ENCODE measurements at regions not wholly inside any gene's neighbourhood (a gene's known extent, or its start where the extent isn't known, plus 50 kb on each side); places are given as distances from the start of the nearest gene placed in this dataset.
"Not testable (repeated sequence)": the region's sequence is repeated elsewhere in the genome, so short reads cannot be mapped to it uniquely, and the experiment has no call there.

- DNase-seq (ENCODE audit: low read depth) = no peak
These were observed 458.8 kb downstream of the METTL4 start for GRCh38 chr18:2112435-2113045.

- DNase-seq (ENCODE audit: low read depth) = no peak
These were observed 457.0 kb downstream of the METTL4 start for GRCh38 chr18:2114289-2114688.

- DNase-seq (ENCODE audit: low read depth) = no peak
These were observed 456.5 kb downstream of the METTL4 start for GRCh38 chr18:2114765-2115164.

GRCh38 chr18:2121224-2121623 lies 450.1 kb downstream of the METTL4 start:
- DNase-seq (ENCODE audit: low read depth) = no peak

GRCh38 chr18:2123077-2123476 lies 448.2 kb downstream of the METTL4 start:
- DNase-seq (ENCODE audit: low read depth) = no peak

GRCh38 chr18:2134364-2134763 lies 436.9 kb downstream of the METTL4 start:
- DNase-seq (ENCODE audit: low read depth) = no peak

GRCh38 chr18:2135309-2135708 lies 436.0 kb downstream of the METTL4 start:
- DNase-seq (ENCODE audit: low read depth) = no peak

GRCh38 chr18:2138552-2138951 lies 432.8 kb downstream of the METTL4 start:
- DNase-seq (ENCODE audit: low read depth) = no peak

- DNase-seq (ENCODE audit: low read depth) = no peak
These were observed 431.6 kb downstream of the METTL4 start for GRCh38 chr18:2139691-2140090.

GRCh38 chr18:2143636-2144035 lies 427.7 kb downstream of the METTL4 start:
- DNase-seq (ENCODE audit: low read depth) = no peak

GRCh38 chr18:2144811-2145210 lies 426.5 kb downstream of the METTL4 start:
- DNase-seq (ENCODE audit: low read depth) = no peak

- DNase-seq (ENCODE audit: low read depth) = no peak
These were observed 425.2 kb downstream of the METTL4 start for GRCh38 chr18:2146092-2146491.

- DNase-seq (ENCODE audit: low read depth) = no peak
These were observed 424.6 kb downstream of the METTL4 start for GRCh38 chr18:2146754-2147153.

GRCh38 chr18:2147476-2148230 lies 423.7 kb downstream of the METTL4 start:
- no peak for DNase-seq (ENCODE audit: low read depth)

GRCh38 chr18:2148823-2149222 lies 422.5 kb downstream of the METTL4 start:
- no peak for DNase-seq (ENCODE audit: low read depth)

- no peak for DNase-seq (ENCODE audit: low read depth)
These were observed 420.7 kb downstream of the METTL4 start for GRCh38 chr18:2150566-2150965.

GRCh38 chr18:2154278-2154677 lies 417.0 kb downstream of the METTL4 start:
- no peak for DNase-seq (ENCODE audit: low read depth)

GRCh38 chr18:2164644-2165550 lies 406.4 kb downstream of the METTL4 start:
- no peak for DNase-seq (ENCODE audit: low read depth)

- DNase-seq (ENCODE audit: low read depth) = not testable (repeated sequence)
These were observed 404.4 kb downstream of the METTL4 start for GRCh38 chr18:2166876-2167275.

- DNase-seq (ENCODE audit: low read depth) = no peak
These were observed 403.3 kb downstream of the METTL4 start for GRCh38 chr18:2168022-2168421.

- no peak for DNase-seq (ENCODE audit: low read depth)
These were observed 401.6 kb downstream of the METTL4 start for GRCh38 chr18:2169656-2170055.

- DNase-seq (ENCODE audit: low read depth) = no peak
These were observed 399.3 kb downstream of the METTL4 start for GRCh38 chr18:2171840-2172625.

Measured in activated gamma-delta T cell treated with anti-CD3 and anti-CD28 coated beads, Interleukin-2, amount 50 U/mL, for 16 hours (primary cell).